ENCODE measurements at regions not wholly inside any gene's neighbourhood (a gene's known extent, or its start where the extent isn't known, plus 50 kb on each side); places are given as distances from the start of the nearest gene placed in this dataset.

- no peak for DNase-seq (ENCODE audit: extremely low read depth, low read depth, low spot score)
Measured at GRCh38 chr2:105625632-105626031, 119.1 kb upstream of the NCK2 start.

GRCh38 chr2:105621038-105621437 is 123.7 kb upstream of the NCK2 start:
- DNase-seq (ENCODE audit: extremely low read depth, low read depth, low spot score) = no peak

- no peak for DNase-seq (ENCODE audit: extremely low read depth, low read depth, low spot score)
Measured at GRCh38 chr2:105618351-105618659, 126.4 kb upstream of the NCK2 start.

GRCh38 chr2:105617631-105618350 is 126.9 kb upstream of the NCK2 start:
- DNase-seq (ENCODE audit: extremely low read depth, low read depth, low spot score) = no peak

GRCh38 chr2:105615305-105615704 is 129.4 kb upstream of the NCK2 start:
- no peak for DNase-seq (ENCODE audit: extremely low read depth, low read depth, low spot score)

- no peak for DNase-seq (ENCODE audit: extremely low read depth, low read depth, low spot score)
Measured at GRCh38 chr2:105611811-105612424, 132.8 kb upstream of the NCK2 start.

GRCh38 chr2:105611333-105611637 is 133.4 kb upstream of the NCK2 start:
- DNase-seq (ENCODE audit: extremely low read depth, low read depth, low spot score) = no peak

GRCh38 chr2:105610576-105611332 is 134.0 kb upstream of the NCK2 start:
- DNase-seq (ENCODE audit: extremely low read depth, low read depth, low spot score) = no peak

- no peak for DNase-seq (ENCODE audit: extremely low read depth, low read depth, low spot score)
Measured at GRCh38 chr2:105609746-105610402, 134.8 kb upstream of the NCK2 start.

- DNase-seq (ENCODE audit: extremely low read depth, low read depth, low spot score) = no peak
Measured at GRCh38 chr2:105607920-105608504, 136.7 kb upstream of the NCK2 start.

- DNase-seq (ENCODE audit: extremely low read depth, low read depth, low spot score) = no peak
Measured at GRCh38 chr2:105606081-105606480, 138.6 kb upstream of the NCK2 start.

- no peak for DNase-seq (ENCODE audit: extremely low read depth, low read depth, low spot score)
Measured at GRCh38 chr2:105604938-105605337, 139.8 kb upstream of the NCK2 start.

GRCh38 chr2:105600949-105601794 is 143.5 kb upstream of the NCK2 start:
- no peak for DNase-seq (ENCODE audit: extremely low read depth, low read depth, low spot score)

GRCh38 chr2:105600602-105600948 is 144.1 kb upstream of the NCK2 start:
- DNase-seq (ENCODE audit: extremely low read depth, low read depth, low spot score) = no peak

- no peak for DNase-seq (ENCODE audit: extremely low read depth, low read depth, low spot score)
Measured at GRCh38 chr2:105600037-105600442, 144.7 kb upstream of the NCK2 start.

- no peak for DNase-seq (ENCODE audit: extremely low read depth, low read depth, low spot score)
Measured at GRCh38 chr2:105598829-105599698, 145.6 kb upstream of the NCK2 start.

- DNase-seq (ENCODE audit: extremely low read depth, low read depth, low spot score) = no peak
Measured at GRCh38 chr2:105597806-105598803, 146.6 kb upstream of the NCK2 start.

GRCh38 chr2:105597011-105597805 is 147.5 kb upstream of the NCK2 start:
- DNase-seq (ENCODE audit: extremely low read depth, low read depth, low spot score) = no peak
